MM.1S (cell line): ENCODE measurements at regions not wholly inside any gene's neighbourhood (a gene's known extent, or its start where the extent isn't known, plus 50 kb on each side); places are given as distances from the start of the nearest gene placed in this dataset.

ENCODE experiments used
- DNase-seq: peaks from one replicate; pipeline ENCODE4 v3.0.0-alpha.2; 2015
- H2AFZ ChIP-seq: fragments of 300-600 bp; sonication (generic); 2 replicates; pipeline ENCODE4 v1.6.0; 2016; ENCODE audit warnings: antibody characterized with exemption, low read length
- H3F3A ChIP-seq: fragments of 300-600 bp; sonication (generic); 2 replicates; pipeline ENCODE4 v1.6.1; 2016; ENCODE audit warnings: mild to moderate bottlenecking, antibody characterized with exemption, low read length, moderate library complexity, mixed read lengths; ENCODE audit not compliant: insufficient read depth
- H3K27ac ChIP-seq: fragments of 300-600 bp; sonication (generic); 2 replicates; pipeline ENCODE4 v1.5.1; 2016; ENCODE audit warnings: mild to moderate bottlenecking, low read length
- H3K27me3 ChIP-seq: fragments of 300-600 bp; sonication (generic); replicated peaks from 2 replicates; pipeline ENCODE4 v1.6.0; 2016; ENCODE audit warnings: low read length; ENCODE audit not compliant: insufficient read depth
- H3K36me3 ChIP-seq: fragments of 300-600 bp; sonication (generic); replicated peaks from 2 replicates; pipeline ENCODE4 v1.6.1; 2016; ENCODE audit warnings: mild to moderate bottlenecking, low read length, mixed read lengths; ENCODE audit not compliant: insufficient read depth
- H3K4me1 ChIP-seq: fragments of 300-600 bp; sonication (generic); 2 replicates; pipeline ENCODE4 v1.6.1; 2016; ENCODE audit warnings: low read length, mixed read lengths
- H3K4me2 ChIP-seq: fragments of 300-600 bp; sonication (generic); 2 replicates; pipeline ENCODE4 v1.6.0; 2016; ENCODE audit warnings: low read depth, low read length
- H3K4me3 ChIP-seq: fragments of 300-600 bp; sonication (generic); 2 replicates; pipeline ENCODE4 v1.5.1; 2016; ENCODE audit warnings: low read length, mixed read lengths
- H3K79me2 ChIP-seq: fragments of 300-600 bp; sonication (generic); 2 replicates; pipeline ENCODE4 v1.6.1; 2016; ENCODE audit warnings: mixed run types, low read length, mixed read lengths
- H3K9ac ChIP-seq: fragments of 300-600 bp; sonication (generic); 2 replicates; pipeline ENCODE4 v1.6.1; 2016; ENCODE audit warnings: low read length, mixed read lengths
- H3K9me2 ChIP-seq: fragments of 300-600 bp; sonication (generic); replicated peaks from 2 replicates; pipeline ENCODE4 v1.6.1; 2016; ENCODE audit warnings: mild to moderate bottlenecking, low read length, mixed read lengths; ENCODE audit not compliant: insufficient read depth
- H3K9me3 ChIP-seq: fragments of 300-600 bp; sonication (generic); replicated peaks from 2 replicates; pipeline ENCODE4 v1.6.1; 2016; ENCODE audit warnings: mild to moderate bottlenecking, low read length, mixed read lengths; ENCODE audit not compliant: insufficient read depth
- H4K20me1 ChIP-seq: fragments of 300-600 bp; sonication (generic); 2 replicates; pipeline ENCODE4 v1.6.1; 2016; ENCODE audit warnings: mild to moderate bottlenecking, low read length, moderate library complexity, mixed read lengths; ENCODE audit not compliant: insufficient read depth
- EZH2 ChIP-seq: fragments of 300-600 bp; sonication (generic); optimal IDR thresholded peaks from 2 replicates; pipeline ENCODE3; 2017; ENCODE audit warnings: low read depth, mild to moderate bottlenecking, antibody characterized with exemption, low read length, mixed read lengths
- EZH2phosphoT487 ChIP-seq: fragments of 300-600 bp; sonication (generic); IDR thresholded peaks from 2 replicates; pipeline ENCODE4 v1.6.1; 2018; ENCODE audit warnings: antibody characterized with exemption, low read length
- TF ChIP-seq, protein P1 (sequence below): fragments of 300-600 bp; sonication (generic); IDR thresholded peaks from 2 replicates; pipeline ENCODE4 v1.5.1; 2016; ENCODE audit warnings: antibody characterized with exemption, low read length, mixed read lengths

DNA sequence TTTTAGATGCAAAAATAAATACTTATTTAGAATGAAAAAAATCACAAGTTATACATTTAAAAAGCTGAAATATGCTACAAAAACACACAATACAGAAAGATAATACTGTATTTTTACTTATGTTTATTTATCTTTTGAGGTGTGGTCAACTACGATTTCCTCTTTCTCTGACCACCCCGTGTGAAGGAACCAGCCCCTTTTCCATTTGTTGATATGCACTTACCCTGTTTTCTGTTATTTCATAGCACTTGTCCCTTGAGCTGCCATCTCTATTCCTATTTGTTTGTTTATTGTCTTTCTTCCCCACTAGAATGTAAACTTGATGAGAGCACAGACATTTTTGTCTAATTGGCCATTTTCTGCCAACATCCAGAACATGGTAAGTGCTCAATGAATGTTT is 460.5 kb upstream of the TRIB2 start:
- no peak overlapping the region for H3K27ac ChIP-seq
- no peaks in the 10 kb centered on the region for H3F3A ChIP-seq
- no peak for DNase-seq
- no peaks in the 10 kb centered on the region for H3K9me3 ChIP-seq
- H2AFZ ChIP-seq, result no peak overlapping the region
- no peaks in the 10 kb centered on the region for H3K79me2 ChIP-seq
- H3K36me3 ChIP-seq, result no peaks in the 10 kb centered on the region
- TF ChIP-seq EZH2phosphoT487, result no peak
- no peak for TF ChIP-seq EZH2
- TF ChIP-seq, protein P1, sequence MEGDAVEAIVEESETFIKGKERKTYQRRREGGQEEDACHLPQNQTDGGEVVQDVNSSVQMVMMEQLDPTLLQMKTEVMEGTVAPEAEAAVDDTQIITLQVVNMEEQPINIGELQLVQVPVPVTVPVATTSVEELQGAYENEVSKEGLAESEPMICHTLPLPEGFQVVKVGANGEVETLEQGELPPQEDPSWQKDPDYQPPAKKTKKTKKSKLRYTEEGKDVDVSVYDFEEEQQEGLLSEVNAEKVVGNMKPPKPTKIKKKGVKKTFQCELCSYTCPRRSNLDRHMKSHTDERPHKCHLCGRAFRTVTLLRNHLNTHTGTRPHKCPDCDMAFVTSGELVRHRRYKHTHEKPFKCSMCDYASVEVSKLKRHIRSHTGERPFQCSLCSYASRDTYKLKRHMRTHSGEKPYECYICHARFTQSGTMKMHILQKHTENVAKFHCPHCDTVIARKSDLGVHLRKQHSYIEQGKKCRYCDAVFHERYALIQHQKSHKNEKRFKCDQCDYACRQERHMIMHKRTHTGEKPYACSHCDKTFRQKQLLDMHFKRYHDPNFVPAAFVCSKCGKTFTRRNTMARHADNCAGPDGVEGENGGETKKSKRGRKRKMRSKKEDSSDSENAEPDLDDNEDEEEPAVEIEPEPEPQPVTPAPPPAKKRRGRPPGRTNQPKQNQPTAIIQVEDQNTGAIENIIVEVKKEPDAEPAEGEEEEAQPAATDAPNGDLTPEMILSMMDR, result no peak
- no peaks in the 10 kb centered on the region for H3K4me1 ChIP-seq
- no peak overlapping the region for H3K4me3 ChIP-seq
- H3K4me2 ChIP-seq, result no peak overlapping the region
- no peaks in the 10 kb centered on the region for H4K20me1 ChIP-seq
- H3K9me2 ChIP-seq, result no peaks in the 10 kb centered on the region
- H3K9ac ChIP-seq, result no peak overlapping the region
- H3K27me3 ChIP-seq, result no peaks in the 10 kb centered on the region

DNA sequence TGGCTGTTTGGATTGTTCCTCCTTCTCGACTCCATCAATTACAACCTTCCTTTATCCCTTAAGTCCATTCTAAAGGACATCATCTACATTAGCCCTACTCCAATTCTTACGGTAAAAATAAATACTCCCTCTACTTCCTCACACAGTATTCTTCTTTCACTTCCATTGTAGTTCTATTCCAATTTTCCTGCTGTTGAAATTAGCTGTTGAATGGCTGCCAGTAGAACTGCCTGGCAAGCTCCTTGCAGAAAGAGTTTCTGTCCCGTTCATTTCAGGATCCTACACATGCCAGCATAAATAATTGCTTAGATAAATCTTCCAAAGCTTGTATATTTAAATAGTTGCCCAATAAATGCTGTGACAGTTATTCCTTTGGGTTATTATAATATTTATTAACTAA is 459.3 kb upstream of the TRIB2 start:
- no peaks in the 10 kb centered on the region for H3K27me3 ChIP-seq
- H3K4me2 ChIP-seq, result no peak overlapping the region
- H2AFZ ChIP-seq, result no peak overlapping the region
- H3K36me3 ChIP-seq, result no peaks in the 10 kb centered on the region
- no peaks in the 10 kb centered on the region for H4K20me1 ChIP-seq
- no peak overlapping the region for H3K27ac ChIP-seq
- no peak overlapping the region for H3K9ac ChIP-seq
- DNase-seq, result no peak
- TF ChIP-seq EZH2phosphoT487, result no peak
- no peak for TF ChIP-seq EZH2
- TF ChIP-seq, protein P1, result no peak
- peaks cover 7% of the 10 kb centered on the region for H3K4me1 ChIP-seq
- H3K4me3 ChIP-seq, result no peak overlapping the region
- no peaks in the 10 kb centered on the region for H3K9me3 ChIP-seq
- H3K79me2 ChIP-seq, result no peaks in the 10 kb centered on the region
- H3F3A ChIP-seq, result no peaks in the 10 kb centered on the region
- H3K9me2 ChIP-seq, result no peaks in the 10 kb centered on the region

DNA sequence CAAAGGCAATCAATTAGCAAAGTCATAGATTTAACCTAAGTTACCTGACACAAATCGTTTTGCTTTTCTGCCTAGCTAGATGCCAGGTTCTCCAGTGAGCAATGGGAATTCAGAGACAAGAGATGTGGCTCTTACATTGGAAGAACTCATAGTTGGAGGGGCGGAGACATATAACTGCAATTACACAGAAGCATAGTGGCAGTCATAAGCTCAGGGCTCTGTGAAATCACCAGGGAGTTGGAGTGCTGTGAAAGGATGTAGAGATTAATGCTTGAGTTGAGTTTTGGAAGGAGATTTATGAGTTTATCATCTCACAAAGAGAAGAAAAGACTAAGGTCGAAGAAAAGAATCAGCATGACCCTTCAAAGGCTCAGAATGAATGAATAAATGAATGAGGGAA is 457.2 kb upstream of the TRIB2 start:
- peaks cover 13% of the 10 kb centered on the region for H3K4me1 ChIP-seq
- no peak overlapping the region for H3K9ac ChIP-seq
- no peaks in the 10 kb centered on the region for H3K9me3 ChIP-seq
- H3K27ac ChIP-seq, result no peak overlapping the region
- DNase-seq, result no peak
- no peak overlapping the region for H3K4me2 ChIP-seq
- no peaks in the 10 kb centered on the region for H3F3A ChIP-seq
- H4K20me1 ChIP-seq, result no peaks in the 10 kb centered on the region
- H3K36me3 ChIP-seq, result no peaks in the 10 kb centered on the region
- H2AFZ ChIP-seq, result no peak overlapping the region
- TF ChIP-seq, protein P1, result no peak
- TF ChIP-seq EZH2 (no peak), EZH2phosphoT487 (no peak)
- no peaks in the 10 kb centered on the region for H3K27me3 ChIP-seq
- no peaks in the 10 kb centered on the region for H3K79me2 ChIP-seq
- H3K9me2 ChIP-seq, result no peaks in the 10 kb centered on the region
- H3K4me3 ChIP-seq, result no peak overlapping the region
